ENCODE measurements at regions not wholly inside any gene's neighbourhood (a gene's known extent, or its start where the extent isn't known, plus 50 kb on each side); places are given as distances from the start of the nearest gene placed in this dataset.
A peak's percentile ranks its signal among the peaks of the same experiment; 100 is the strongest.

DNA sequence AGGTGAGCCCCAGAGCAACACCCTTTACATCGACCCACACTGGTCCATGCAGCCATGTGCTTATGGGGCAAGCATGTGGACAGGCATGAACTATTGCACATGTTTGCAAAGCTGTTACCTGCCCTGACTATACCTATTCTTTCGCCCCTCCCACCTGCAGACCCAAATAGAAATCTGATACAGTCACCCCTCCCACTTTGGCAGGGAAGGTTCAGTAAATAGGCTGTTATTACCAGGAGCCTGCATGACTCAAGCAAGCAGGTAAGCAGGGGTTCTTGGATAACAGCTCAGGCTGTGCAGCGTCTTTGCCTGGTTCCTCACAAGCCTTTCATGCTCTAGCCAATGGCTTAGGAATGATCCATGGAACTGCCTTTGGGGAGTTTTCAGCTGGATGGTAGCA lies 122.7 kb upstream of the DIPK2B start:
- H3K4me3 ChIP-seq: no peak overlapping the region
- H3K36me3 ChIP-seq: no peaks in the 10 kb centered on the region
- no peaks in the 10 kb centered on the region for H3K4me1 ChIP-seq
- H3K27me3 ChIP-seq: no peaks in the 10 kb centered on the region
- TF ChIP-seq CTCF (IDR thresholded peaks at IDR 0.05) (no peak), POLR2A (IDR thresholded peaks at IDR 0.05) (no peak)
- DNase-seq: no peak
- intact Hi-C loops (cut with DNase I; ENCODE audit: low total_unique reads): no loop called here
- H3K27ac ChIP-seq: no peak overlapping the region
- no peaks in the 10 kb centered on the region for H3K9me3 ChIP-seq

DNA sequence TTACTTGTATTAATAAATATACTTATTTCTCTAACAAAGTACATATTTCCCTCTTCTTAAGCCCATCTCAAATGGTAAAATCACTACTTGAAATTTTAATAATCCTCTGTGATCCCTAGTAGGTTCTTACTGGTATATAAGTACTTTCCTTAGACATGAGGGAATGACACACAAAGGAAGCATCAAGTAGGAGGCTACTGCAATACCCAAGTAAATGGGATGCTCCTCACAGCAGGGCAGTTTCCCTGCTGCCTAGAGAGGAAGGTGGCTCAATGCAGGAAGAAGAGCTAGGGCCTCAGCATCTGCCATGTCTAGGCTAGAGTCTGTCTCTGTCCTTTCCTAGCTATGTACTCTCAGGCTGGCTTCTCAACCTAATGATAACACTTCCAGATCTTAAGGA lies 122.1 kb upstream of the DIPK2B start:
- Histone ChIP-seq H3K4me3 (no peak overlapping the region), H3K36me3 (no peaks in the 10 kb centered on the region), H3K27me3 (no peaks in the 10 kb centered on the region), H3K4me1 (no peaks in the 10 kb centered on the region), H3K9me3 (no peaks in the 10 kb centered on the region), H3K27ac (no peak overlapping the region)
- intact Hi-C loops (cut with DNase I; ENCODE audit: low total_unique reads): no loop called here
- DNase-seq: no peak
- TF ChIP-seq CTCF (IDR thresholded peaks at IDR 0.05) (no peak), POLR2A (IDR thresholded peaks at IDR 0.05) (no peak)

GRCh38 chrX:45322382-45322781 lies 121.7 kb upstream of the DIPK2B start:
- Histone ChIP-seq H3K36me3 (no peaks in the 10 kb centered on the region), H3K27ac (no peak overlapping the region), H3K9me3 (no peaks in the 10 kb centered on the region), H3K4me3 (no peak overlapping the region), H3K4me1 (no peaks in the 10 kb centered on the region), H3K27me3 (no peaks in the 10 kb centered on the region)
- TF ChIP-seq CTCF (IDR thresholded peaks at IDR 0.05): peak; percentile 26 to 64 (median 61)
- no peak for TF ChIP-seq POLR2A (IDR thresholded peaks at IDR 0.05)
- intact Hi-C loops (cut with DNase I; ENCODE audit: low total_unique reads): no loop called here
- DNase-seq: peak; percentile 25 to 58

GRCh38 chrX:45320191-45320590 lies 119.5 kb upstream of the DIPK2B start:
- DNase-seq: no peak
- Histone ChIP-seq H3K27ac (no peak overlapping the region), H3K27me3 (peaks cover 0 to 7% of the 10 kb centered on the region in 2 donors), H3K9me3 (no peaks in the 10 kb centered on the region), H3K4me1 (no peaks in the 10 kb centered on the region), H3K4me3 (no peak overlapping the region), H3K36me3 (no peaks in the 10 kb centered on the region)
- intact Hi-C loops (cut with DNase I; ENCODE audit: low total_unique reads): no loop called here
- TF ChIP-seq POLR2A (IDR thresholded peaks at IDR 0.05) (no peak), CTCF (IDR thresholded peaks at IDR 0.05) (no peak)

GRCh38 chrX:45309801-45310200 lies 109.1 kb upstream of the DIPK2B start:
- Histone ChIP-seq H3K27ac (no peak overlapping the region), H3K4me1 (no peaks in the 10 kb centered on the region)
- TF ChIP-seq CTCF (IDR thresholded peaks at IDR 0.05) (no peak), POLR2A (IDR thresholded peaks at IDR 0.05) (no peak)

More at GRCh38 chrX:45309801-45310200, 109.1 kb upstream of the DIPK2B start:
- Histone ChIP-seq H3K9me3 (no peaks in the 10 kb centered on the region), H3K36me3 (no peaks in the 10 kb centered on the region), H3K27me3 (no peaks in the 10 kb centered on the region), H3K4me3 (no peak overlapping the region)
- intact Hi-C loops (cut with DNase I; ENCODE audit: low total_unique reads): no loop called here
- no peak for DNase-seq
